HCT116 (cell line): ENCODE measurements at regions not wholly inside any gene's neighbourhood (a gene's known extent, or its start where the extent isn't known, plus 50 kb on each side); places are given as distances from the start of the nearest gene placed in this dataset.

ENCODE experiments used
- ATAC-seq: fragments of 200-7000 bp; cut with Tn5 transposase; 2 replicates; pipeline ENCODE4 v1.9.1; 2020; ENCODE audit warnings: mild to moderate bottlenecking, moderate library complexity
- BruUV-seq: library from RNA; stranded (reverse); fragments of 400-500 nt; replicated peaks from 2 replicates; lab custom pipeline; 2021; lab: Mats Ljungman, UMichigan
- CTCF ChIA-PET: fragments of 300-600 bp; sonication (Branson Sonifier 250); formaldehyde crosslinking; loops from one replicate; lab custom pipeline; 2021; ENCODE audit warnings: antibody characterized with exemption; lab: Charles Lee
- POLR2A ChIA-PET: fragments of 300-600, 350-600 bp; sonication (Branson Sonifier 250); formaldehyde crosslinking; loops from one replicate; lab custom pipeline; 2021; ENCODE audit warnings: antibody characterized with exemption; lab: Charles Lee
- RAD21 ChIA-PET, 2 experiments: fragments of 300-600 bp; sonication (Branson Sonifier 250); formaldehyde crosslinking; loops; one replicate each; lab custom pipeline; 2023; ENCODE audit warnings: low total read pairs in 2 of 2; ENCODE audit not compliant: uncharacterized antibody in 2 of 2, unreplicated experiment in 2 of 2, low non-redundant PET in 1 of 2; lab: Charles Lee
- DNase-seq: peaks from one replicate; pipeline ENCODE4 v3.0.0-alpha.2; 2010; ENCODE audit warnings: low read depth, low spot score
- H2AFZ ChIP-seq: fragments of 200-600 bp; shearing (Covaris generic), sonication (generic); 2 replicates; pipeline ENCODE4 v1.6.1; 2017; ENCODE audit warnings: low read depth, mixed run types, mixed read lengths, antibody characterized with exemption, low read length; ENCODE audit not compliant: poor library complexity, severe bottlenecking
- H3K27ac ChIP-seq: 2 replicates; pipeline ENCODE4 v1.5.1; 2012; ENCODE audit warnings: low read depth, low read length
- H3K27me3 ChIP-seq: fragments of 200-600 bp; sonication (generic); 2 replicates; pipeline ENCODE4 v1.6.1; 2016; ENCODE audit warnings: mixed run types, low read length, mixed read lengths; ENCODE audit not compliant: insufficient read depth
- H3K36me3 ChIP-seq, 2 experiments: fragments of 200-500 bp in 1 of 2; fragments of 200-600 bp in 1 of 2; sonication (Bioruptor generic) in 1 of 2; sonication (generic) in 1 of 2; 2 replicates each; pipeline versions ENCODE4 v1.5.1 to v1.6.1; 2014 to 2016; ENCODE audit warnings: low read length in 2 of 2, inconsistent platforms in 1 of 2, mixed read lengths in 1 of 2, mixed run types in 1 of 2; ENCODE audit not compliant: insufficient read depth in 2 of 2, control insufficient read depth in 1 of 2
- H3K4me1 ChIP-seq, 2 experiments: fragments of 200-600 bp in 1 of 2; sonication (generic) in 1 of 2; 2 replicates each; pipeline versions ENCODE4 v1.5.1 to v1.6.1; 2012 to 2017; ENCODE audit warnings: low read length in 2 of 2, inconsistent platforms in 1 of 2, mild to moderate bottlenecking in 1 of 2, mixed read lengths in 1 of 2, mixed run types in 1 of 2, moderate library complexity in 1 of 2; ENCODE audit not compliant: insufficient read depth in 2 of 2, control insufficient read depth in 1 of 2
- H3K4me2 ChIP-seq: fragments of 200-600 bp; sonication (generic); 2 replicates; pipeline ENCODE4 v1.6.1; 2017; ENCODE audit warnings: mixed run types, low read length, mixed read lengths
- H3K4me3 ChIP-seq, 2 experiments: fragments of 200-600 bp in 1 of 2; sonication (generic) in 1 of 2; replicated peaks in 1 of 2; 2 replicates each; pipeline ENCODE4 v1.5.1; 2011 to 2016; ENCODE audit warnings: low read length in 2 of 2, control low read depth in 1 of 2, low read depth in 1 of 2, mild to moderate bottlenecking in 1 of 2, mixed read lengths in 1 of 2, mixed run types in 1 of 2
- H3K79me2 ChIP-seq: fragments of 200-600 bp; sonication (generic); 2 replicates; pipeline ENCODE4 v1.6.1; 2017; ENCODE audit warnings: mild to moderate bottlenecking, mixed run types, low read length, moderate library complexity, mixed read lengths; ENCODE audit not compliant: insufficient read depth
- H3K9ac ChIP-seq: fragments of 200-600 bp; sonication (generic); 2 replicates; pipeline ENCODE4 v1.6.1; 2016; ENCODE audit warnings: low read length, mixed read lengths
- H3K9me2 ChIP-seq: fragments of 200-600 bp; sonication (generic), shearing (Covaris generic); 2 replicates; pipeline ENCODE4 v1.6.1; 2017; ENCODE audit warnings: mixed run types, mild to moderate bottlenecking, moderate library complexity; ENCODE audit not compliant: insufficient read depth
- H3K9me3 ChIP-seq, 2 experiments: fragments of 200-500 bp in 1 of 2; fragments of 200-600 bp in 1 of 2; sonication (Bioruptor generic) in 1 of 2; sonication (generic) in 1 of 2; 2 replicates each; pipeline ENCODE4 v1.6.1; 2014 to 2017; ENCODE audit warnings: low read length in 2 of 2, mixed read lengths in 2 of 2, inconsistent platforms in 1 of 2, low read depth in 1 of 2, mild to moderate bottlenecking in 1 of 2, mixed run types in 1 of 2, moderate library complexity in 1 of 2; ENCODE audit not compliant: control insufficient read depth in 1 of 2, insufficient read depth in 1 of 2
- H4K20me1 ChIP-seq: fragments of 200-600 bp; sonication (generic), shearing (Covaris generic); 2 replicates; pipeline ENCODE4 v1.6.1; 2017; ENCODE audit warnings: mixed run types, mild to moderate bottlenecking, moderate library complexity; ENCODE audit not compliant: insufficient read depth
- CTCF ChIP-seq, 3 experiments: fragments of 200-600 bp in 1 of 3; sonication (generic) in 1 of 3; IDR thresholded peaks in 2 of 3; conservative IDR thresholded peaks in 1 of 3; 2 replicates each; pipeline ENCODE4 v1.5.1; 2012 to 2017; ENCODE audit warnings: low read depth in 2 of 3, low read length in 2 of 3, antibody characterized with exemption in 1 of 3, borderline replicate concordance in 1 of 3, control low read depth in 1 of 3, mild to moderate bottlenecking in 1 of 3, mixed read lengths in 1 of 3, mixed run types in 1 of 3, moderate library complexity in 1 of 3; ENCODE audit not compliant: insufficient read depth in 1 of 3
- EZH2phosphoT487 ChIP-seq: fragments of 200-600 bp; IDR thresholded peaks from 2 replicates; pipeline ENCODE4 v1.6.1; 2018; ENCODE audit warnings: antibody characterized with exemption, borderline replicate concordance
- POLR2A ChIP-seq: IDR thresholded peaks from 2 replicates; pipeline ENCODE4 v1.7.0; 2011; ENCODE audit warnings: borderline replicate concordance; ENCODE audit not compliant: insufficient read depth, insufficient read length; ENCODE audit errors: extremely low read depth
- REST ChIP-seq: IDR thresholded peaks from 2 replicates; pipeline ENCODE4 v1.6.1; 2012; ENCODE audit warnings: low read depth
- SRF ChIP-seq: IDR thresholded peaks from 2 replicates; pipeline ENCODE4 v1.6.1; 2012; ENCODE audit warnings: low read depth
- intact Hi-C: fragments of 100-400 bp; cut with micrococcal nuclease; formaldehyde crosslinking; loops from 2 replicates; pipeline ENCODE4 v1.10.0; 2022

DNA sequence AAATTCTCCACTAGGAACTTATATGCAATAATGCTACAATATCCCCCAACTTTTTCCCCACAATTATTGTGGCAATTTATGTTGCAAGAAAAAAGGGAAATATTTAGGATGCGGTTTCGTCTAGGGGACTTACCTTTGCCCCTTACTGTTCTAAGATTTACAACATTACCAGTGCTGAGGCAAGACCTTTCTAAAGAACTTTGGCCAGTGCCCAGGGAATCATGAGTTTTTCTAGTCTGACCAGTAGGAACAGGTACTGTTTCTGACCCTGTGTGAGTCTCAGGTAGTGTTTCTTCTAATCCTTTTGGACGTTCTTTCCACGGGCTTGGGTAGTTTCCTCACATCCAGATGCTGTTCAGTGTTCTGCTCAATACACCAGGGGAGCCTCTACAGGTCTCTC lies 373.7 kb downstream of the HAPSTR1 start:
- ChIA-PET CTCF (no interaction called here), POLR2A (no interaction called here), RAD21 (no interaction called here)
- ATAC-seq (no peak), DNase-seq (no peak)
- H3K4me2 ChIP-seq = no peak overlapping the region
- H3K79me2 ChIP-seq = no peaks in the 10 kb centered on the region
- H3K9ac ChIP-seq = no peak overlapping the region
- intact Hi-C loops = no loop called here
- no peaks in the 10 kb centered on the region for H4K20me1 ChIP-seq
- no peaks in the 10 kb centered on the region for H3K4me1 ChIP-seq
- no peaks in the 10 kb centered on the region for H3K9me2 ChIP-seq
- no peaks in the 10 kb centered on the region for H3K9me3 ChIP-seq
- no peak overlapping the region for H2AFZ ChIP-seq
- no TSS peak for BruUV-seq
- peaks cover 20% of the 10 kb centered on the region for H3K27me3 ChIP-seq
- H3K4me3 ChIP-seq = no peak overlapping the region
- no peaks in the 10 kb centered on the region for H3K36me3 ChIP-seq
- H3K27ac ChIP-seq = no peak overlapping the region
- TF ChIP-seq CTCF (IDR thresholded peaks at IDR 0.05 in 2 of 3, conservative IDR thresholded peaks at IDR 0.05 in 1 of 3; ENCODE audit: borderline replicate concordance in 1 of 3, insufficient read depth in 1 of 3, low read depth in 2 of 3, low read length in 2 of 3) (no peak), SRF (no peak), EZH2phosphoT487 (no peak), POLR2A (no peak), REST (no peak)
